ENCODE measurements at regions not wholly inside any gene's neighbourhood (a gene's known extent, or its start where the extent isn't known, plus 50 kb on each side); places are given as distances from the start of the nearest gene placed in this dataset.
"Not testable (repeated sequence)": the region's sequence is repeated elsewhere in the genome, so short reads cannot be mapped to it uniquely, and the experiment has no call there.

GRCh38 chr20:52098186-52098585, 93.4 kb downstream of the ZFP64 start:
- no peak for DNase-seq

DNA sequence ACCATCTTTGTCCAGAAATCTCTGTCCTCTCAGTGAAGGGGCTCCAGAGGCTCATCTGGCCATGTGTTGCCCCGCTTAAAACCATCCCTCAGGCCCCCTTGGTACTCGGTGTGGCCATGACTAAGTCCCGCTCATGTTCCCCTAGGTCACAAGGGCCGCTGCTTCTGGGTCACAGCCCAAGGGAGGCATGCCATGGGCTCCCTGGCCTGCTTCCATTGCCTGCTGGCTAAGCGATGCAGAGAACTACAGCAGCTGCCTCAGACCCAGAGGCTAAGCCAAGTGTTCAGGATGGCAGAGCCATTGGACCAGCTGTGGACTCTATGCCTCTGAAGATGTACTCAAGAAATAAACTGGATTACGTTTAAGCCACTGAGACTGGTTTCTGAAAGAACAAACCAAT, 95.5 kb downstream of the ZFP64 start:
- DNase-seq: no peak

DNA sequence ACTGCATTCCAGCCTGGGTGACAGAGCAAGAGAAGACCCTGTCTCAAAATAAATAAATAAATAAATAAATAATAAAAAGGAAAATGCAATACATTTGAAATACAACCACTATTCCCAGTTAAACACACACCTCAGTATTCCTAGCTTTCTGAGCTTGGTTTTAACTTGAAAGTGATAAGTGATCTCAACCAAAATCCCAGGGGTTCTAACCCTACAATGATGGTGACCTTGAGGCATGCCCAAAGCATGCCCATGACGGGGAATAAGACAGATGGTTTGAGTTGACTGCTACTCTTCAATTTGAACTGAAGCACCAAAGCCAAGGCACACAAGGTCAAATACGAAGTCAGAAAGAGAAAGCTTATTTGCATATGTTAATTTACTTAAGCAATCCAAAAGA, 96.9 kb downstream of the ZFP64 start:
- no peak for DNase-seq

- no peak for DNase-seq
These were observed 98.0 kb downstream of the ZFP64 start for GRCh38 chr20:52093575-52093974.

GRCh38 chr20:52090035-52090434, 101.5 kb downstream of the ZFP64 start:
- DNase-seq: no peak

DNA sequence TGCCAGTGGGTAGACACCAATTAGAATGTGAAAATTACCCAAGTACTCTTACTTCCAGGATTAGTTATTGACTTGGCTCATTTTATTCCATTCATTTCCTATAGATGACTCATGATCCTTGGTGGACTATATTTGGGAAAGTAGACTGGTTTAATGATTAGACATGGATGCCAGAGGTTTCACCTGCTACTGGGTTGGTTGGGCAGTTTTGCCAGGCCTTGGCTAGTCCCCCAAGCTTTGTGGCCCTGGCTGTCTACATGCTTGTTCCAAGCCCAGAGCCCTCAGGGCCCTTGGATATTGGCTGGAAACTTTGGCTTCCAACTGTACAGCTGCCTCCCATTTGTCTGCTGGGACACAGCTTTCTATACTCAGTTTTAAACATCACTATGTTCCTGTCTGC, 104.1 kb downstream of the ZFP64 start:
- DNase-seq: no peak

DNA sequence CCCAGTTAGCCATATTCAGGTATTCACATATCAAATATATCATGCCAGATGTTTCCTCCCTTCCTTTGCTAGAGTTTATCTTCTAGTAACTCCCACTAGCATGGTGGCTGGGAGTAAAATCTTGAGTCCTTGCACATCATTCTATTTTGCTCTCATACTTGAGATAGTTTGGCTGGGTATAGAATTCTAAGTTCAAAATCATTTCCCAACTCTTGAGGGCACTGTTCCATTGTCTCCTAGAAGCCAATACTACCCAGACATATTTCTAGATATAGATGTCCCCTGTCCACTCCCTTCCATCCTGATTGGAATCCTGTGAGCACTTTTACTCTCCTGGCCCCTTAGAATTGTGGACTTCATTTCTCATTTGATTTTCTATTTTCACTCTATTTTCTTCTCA, 104.7 kb downstream of the ZFP64 start:
- no peak for DNase-seq

DNA sequence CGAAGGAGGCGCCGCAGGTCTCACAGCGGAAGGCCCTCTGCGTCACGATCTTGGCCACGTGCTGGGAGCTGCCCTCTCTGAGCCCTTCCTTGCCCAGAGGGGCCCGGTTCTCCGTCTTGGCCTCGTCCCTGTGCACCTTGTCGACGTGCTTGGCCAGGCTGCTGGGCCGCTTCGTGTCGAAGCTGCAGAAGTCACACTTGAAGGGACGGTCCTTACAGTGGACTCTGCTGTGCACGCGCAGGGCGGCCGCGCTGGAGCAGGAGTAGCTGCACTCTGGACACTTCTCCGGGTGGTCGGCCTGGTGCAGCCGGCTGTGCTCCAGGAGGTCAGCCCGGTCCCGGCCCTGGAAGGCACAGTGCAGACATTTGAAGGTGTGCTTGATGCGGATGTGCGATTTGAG, 106.9 kb downstream of the ZFP64 start:
- DNase-seq: no peak

DNA sequence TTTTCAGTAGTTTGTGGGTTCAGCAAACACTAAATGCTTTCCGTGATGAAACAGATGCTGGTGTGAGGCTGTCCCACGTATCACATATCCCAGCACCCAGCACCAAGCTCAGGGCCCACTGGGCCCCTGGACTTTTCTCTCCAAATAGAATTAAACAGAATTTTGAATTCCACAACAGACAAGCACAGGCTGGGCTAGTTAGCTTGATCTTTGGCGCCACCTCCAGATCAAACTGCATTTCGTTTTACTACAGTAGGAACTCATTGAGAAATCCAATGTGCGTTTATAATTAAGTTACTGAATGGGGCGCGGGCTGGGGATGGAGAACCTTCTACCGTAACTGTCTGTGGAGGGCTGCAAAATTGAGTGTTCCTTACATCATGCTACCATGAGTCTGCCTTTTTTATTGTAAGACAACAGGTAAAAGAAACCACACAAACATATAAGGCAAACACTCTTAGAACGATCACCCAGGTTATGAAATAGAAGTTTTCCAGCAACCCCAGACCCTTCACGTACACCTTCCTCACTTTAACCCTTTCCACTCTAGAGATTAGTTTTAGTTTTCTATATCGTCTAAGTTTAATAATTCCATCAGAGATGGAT, 107.8 kb downstream of the ZFP64 start:
- DNase-seq: peak in 1 of 2 experiments; percentile 3

DNA sequence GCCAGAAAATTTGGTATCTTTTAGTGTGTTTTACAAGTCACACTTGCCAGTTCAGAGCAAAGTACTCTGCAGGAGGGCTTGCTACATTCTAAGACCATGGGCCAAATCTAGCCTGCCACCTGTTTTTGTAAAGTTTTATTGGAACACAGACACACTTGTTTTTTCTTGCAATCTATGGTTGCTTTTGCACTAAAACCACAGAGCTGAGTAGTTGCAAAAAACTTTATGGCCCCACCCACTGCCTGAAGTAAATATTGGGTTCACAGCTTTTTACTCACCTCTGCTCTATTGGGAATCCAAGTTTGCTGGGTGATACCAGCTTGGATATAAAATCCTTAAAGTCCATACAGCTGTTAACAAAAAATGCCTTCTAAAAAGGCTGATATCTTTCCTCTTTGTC, 109.0 kb downstream of the ZFP64 start:
- no peak for DNase-seq

DNA sequence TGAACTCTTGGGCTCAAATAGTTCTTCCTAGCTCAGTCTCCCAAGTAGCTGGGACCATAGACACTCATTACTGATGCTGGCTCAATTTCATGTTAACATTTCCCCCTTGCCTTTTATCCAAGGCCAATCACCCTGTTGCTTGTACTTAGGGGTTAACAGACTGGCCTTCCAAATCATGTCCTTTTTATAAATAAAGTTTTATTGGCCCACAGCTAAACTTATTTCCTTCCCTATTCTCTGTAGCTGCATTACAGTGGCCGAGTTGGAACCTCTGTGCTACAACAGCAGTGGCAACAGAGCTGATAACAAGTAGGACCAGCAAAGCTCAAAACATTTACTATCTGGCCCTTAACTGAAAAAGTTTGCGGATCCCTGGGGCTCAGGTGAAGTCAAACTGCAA, 109.8 kb downstream of the ZFP64 start:
- DNase-seq: no peak

DNA sequence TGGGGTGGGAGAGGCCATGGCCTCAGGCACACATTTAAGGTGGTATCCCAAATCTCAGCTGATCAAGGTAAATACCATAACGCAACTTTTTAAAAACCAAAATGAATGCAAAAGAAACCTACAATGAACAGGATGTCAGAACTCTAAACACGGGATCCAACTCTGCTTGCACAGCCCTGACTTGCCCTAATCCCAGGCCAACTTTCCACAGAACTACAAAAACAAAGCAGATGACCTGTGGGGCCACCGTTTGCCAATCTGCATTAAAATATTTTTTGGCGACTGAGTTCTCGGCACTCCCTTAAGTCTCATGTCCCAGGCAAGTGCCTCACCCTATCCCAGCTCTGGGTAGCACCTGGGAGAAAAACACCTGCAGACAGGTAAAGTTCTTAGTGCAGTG, 110.5 kb downstream of the ZFP64 start:
- no peak for DNase-seq

DNA sequence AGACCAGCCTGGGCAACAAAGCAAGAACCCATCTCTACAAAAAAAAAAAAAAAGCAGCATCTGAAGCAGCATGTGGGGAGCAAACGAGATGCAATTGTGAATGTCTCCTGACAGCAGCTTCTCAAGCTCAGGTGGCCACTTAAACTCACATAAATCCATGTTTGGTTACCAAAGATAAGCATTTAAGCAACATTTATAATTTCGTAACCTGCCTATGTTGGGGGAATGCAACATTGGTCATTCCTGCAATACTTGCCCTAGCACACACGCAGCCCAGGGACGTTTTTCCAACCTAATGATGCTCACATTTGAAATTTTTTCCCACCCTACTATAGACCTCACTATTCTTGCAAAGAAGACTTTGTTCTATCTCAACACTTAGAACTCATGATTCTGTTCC, 113.3 kb downstream of the ZFP64 start:
- DNase-seq: no peak

GRCh38 chr20:52076164-52076563, 115.4 kb downstream of the ZFP64 start:
- no peak for DNase-seq

DNA sequence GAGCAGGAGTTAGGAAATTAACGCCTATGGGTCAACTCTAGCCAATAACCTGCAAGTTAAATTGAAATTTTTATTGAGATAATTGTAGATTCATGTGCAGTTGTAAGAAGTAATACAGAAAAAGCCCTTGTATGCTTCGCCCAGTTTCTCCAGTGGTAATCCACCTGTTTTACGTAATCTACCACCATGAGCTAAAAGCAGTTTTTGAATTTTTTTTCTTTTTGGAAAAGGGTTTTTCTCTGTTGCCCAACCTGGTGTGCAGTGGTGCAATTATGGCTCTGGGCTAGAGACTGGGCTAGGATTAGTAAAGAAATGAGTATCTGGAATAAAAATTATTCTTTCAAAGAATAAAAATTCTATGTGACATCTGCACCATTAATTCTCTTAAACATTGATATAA, 116.2 kb downstream of the ZFP64 start:
- DNase-seq: no peak

DNA sequence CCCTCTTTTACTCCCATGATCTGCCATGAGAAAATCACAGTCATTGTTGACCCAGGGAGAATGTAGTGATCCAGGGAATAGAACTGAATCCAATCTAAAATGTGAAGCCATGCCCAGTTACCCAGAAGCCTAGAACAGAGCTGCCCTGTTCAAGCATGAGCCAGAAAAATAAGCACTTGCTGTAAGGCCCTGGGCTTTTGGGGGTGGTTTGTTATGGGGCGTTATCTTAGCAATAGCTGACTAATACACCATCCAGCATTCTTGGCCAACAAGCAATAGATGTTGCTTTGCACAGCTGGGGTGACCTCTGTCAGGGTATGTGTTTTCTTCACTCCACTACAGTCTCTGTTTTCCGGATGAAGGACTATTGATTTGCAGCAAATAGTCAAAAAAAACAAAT, 120.4 kb downstream of the ZFP64 start:
- DNase-seq: no peak

DNA sequence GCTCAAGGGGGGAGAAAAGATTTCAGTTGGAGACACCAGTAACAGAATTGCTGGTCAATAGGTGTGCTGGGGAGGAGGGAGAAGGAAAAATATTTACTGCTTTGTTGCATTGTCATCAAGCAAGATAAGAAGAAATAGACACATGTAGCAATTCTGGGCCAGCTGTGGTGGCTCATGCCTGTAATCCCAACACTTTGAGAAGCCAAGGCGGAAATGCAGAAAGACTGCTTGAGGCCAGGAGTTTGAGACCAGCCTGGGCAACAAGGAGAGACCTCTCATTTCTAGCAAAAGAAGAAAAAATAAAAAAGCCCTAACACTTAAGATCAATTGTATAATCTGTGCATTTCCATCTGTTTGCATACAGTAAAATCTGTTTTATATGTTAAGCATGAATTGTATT, 126.6 kb downstream of the ZFP64 start:
- DNase-seq: no peak

DNA sequence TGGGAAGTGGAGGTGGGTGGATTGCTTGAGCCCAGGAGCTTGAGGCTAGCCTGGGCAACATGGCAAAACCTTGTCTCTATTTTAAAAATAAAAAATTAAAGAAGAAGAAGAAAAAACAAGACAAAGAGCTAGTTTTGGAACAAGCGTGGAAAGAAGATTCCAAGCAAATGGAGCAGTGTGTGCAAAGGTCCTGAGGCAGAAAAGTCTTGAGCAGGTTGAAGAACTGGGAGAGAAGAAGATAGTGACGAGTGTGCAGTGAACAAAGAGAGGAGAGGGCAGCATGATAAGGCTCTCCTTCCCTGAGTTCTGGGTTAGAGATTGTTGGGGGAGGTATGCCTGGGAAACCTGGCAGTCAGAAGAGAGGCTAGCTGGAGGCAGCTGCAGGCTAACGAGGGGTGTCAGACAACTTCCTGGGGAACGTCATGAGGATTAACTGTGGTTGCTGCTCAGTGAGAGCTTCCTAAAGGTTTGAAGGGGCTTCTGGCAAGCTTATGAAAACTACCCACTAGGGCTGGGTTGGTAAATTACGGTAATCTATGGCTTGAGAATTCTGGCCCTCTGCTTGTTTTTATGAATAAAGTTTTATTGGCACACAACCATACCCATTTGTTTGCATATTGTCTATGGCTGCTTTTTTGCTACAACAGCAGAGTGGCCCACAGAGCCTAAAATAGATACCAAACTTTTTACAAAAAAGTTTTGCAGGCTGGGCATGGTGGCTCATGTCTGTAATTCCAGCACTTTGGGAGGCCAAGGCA, 128.9 kb downstream of the ZFP64 start:
- no peak for DNase-seq

DNA sequence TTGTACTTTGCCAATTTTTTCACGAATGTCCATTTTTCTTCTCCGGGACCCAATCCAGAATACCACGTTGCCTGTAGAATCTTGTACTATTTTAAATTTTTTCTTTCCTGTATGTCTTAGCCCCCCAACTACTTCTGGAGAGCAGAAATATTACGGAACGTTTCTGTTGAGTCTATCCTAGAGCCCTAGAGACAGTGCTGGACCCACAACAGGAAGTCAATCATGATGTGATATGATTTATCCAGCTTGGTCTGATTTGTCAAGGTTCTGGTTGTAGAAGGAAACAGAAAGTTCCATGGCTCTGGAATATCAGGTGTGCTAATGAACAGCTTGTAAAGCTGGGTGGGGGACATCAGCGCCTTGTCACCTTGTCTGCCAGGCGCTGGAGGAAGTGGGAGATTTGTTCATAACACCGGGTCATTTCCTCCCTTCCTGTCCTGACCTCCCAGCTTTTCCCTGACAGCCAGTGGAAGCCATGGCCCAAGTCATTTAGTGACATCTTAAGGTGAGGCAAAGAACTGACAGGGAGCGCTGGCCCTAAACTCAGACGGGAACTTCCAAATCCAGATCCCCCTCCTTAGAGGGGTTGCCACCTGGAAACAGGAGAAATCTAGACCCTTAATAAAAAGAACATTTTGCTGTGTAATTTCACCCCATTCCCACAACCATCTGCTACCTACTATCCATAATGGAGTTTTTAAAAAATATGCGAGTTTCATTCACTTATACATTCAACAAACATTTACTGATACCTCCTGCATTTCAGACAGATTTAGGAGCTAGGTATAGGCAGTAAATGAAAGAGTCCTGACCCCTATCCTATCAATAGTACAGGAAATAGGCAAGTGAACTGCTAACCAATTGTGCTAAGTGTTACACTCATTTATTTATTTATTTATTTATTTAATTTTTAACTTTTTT, 130.5 kb downstream of the ZFP64 start:
- DNase-seq: no peak

- DNase-seq: not testable (repeated sequence)
These were observed 134.4 kb downstream of the ZFP64 start for GRCh38 chr20:52057133-52057532.

- no peak for DNase-seq
These were observed 135.1 kb downstream of the ZFP64 start for GRCh38 chr20:52056203-52057062.

DNA sequence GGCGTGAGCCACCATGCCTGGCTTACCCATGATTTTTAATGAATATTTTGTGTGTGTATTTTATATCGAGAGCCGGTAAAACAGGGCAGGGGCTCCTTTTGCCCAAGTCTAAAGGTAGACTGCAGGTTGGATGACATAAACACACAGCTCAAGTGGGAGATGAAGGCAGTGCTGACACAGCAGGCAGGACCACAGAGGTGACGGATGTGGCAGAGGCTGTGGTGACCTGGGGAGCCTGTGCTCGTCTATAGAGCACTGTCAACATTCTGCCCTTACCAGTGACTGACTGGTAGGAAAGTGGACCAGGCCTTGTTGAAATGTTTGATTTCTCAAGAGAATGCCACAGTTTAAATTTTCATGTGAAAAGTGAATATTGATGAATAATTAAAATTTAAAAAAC, 137.5 kb downstream of the ZFP64 start:
- DNase-seq: no peak
